A673 (cell line): ENCODE measurements at regions not wholly inside any gene's neighbourhood (a gene's known extent, or its start where the extent isn't known, plus 50 kb on each side); places are given as distances from the start of the nearest gene placed in this dataset.

Source experiments
- BruUV-seq: library from RNA; stranded (reverse); fragments of 400-500 nt; replicated peaks from 2 replicates; lab custom pipeline; 2021; lab: Mats Ljungman, UMichigan
- CTCF ChIA-PET: fragments of 300-600 bp; sonication (Branson Sonifier 250); formaldehyde crosslinking; loops from one replicate; lab custom pipeline; 2022; ENCODE audit warnings: antibody characterized with exemption; lab: Charles Lee
- POLR2A ChIA-PET: fragments of 300-600 bp; sonication (Branson Sonifier 250); formaldehyde crosslinking; loops from one replicate; lab custom pipeline; 2022; ENCODE audit warnings: antibody characterized with exemption; ENCODE audit not compliant: low non-redundant PET; lab: Charles Lee
- DNase-seq: peaks from one replicate; pipeline ENCODE4 v3.0.0-alpha.2; 2015; ENCODE audit warnings: low spot score
- H3K27ac ChIP-seq: fragments of 200-600 bp; sonication (generic); 2 replicates; pipeline ENCODE4 v1.5.1; 2016; ENCODE audit warnings: mixed run types, low read depth, mild to moderate bottlenecking, mixed read lengths, antibody characterized with exemption, low read length; ENCODE audit not compliant: poor library complexity, severe bottlenecking
- H3K27me3 ChIP-seq: fragments of 200-600 bp; sonication (generic); replicated peaks from 2 replicates; pipeline ENCODE4 v1.6.1; 2017; ENCODE audit warnings: mixed run types, low read depth, mild to moderate bottlenecking, mixed read lengths, antibody characterized with exemption, low read length; ENCODE audit not compliant: insufficient read depth, poor library complexity
- H3K36me3 ChIP-seq: fragments of 200-600 bp; sonication (generic); 2 replicates; pipeline ENCODE4 v1.6.1; 2016; ENCODE audit warnings: mixed run types, mild to moderate bottlenecking, mixed read lengths, antibody characterized with exemption, low read length; ENCODE audit not compliant: insufficient read depth, poor library complexity, severe bottlenecking
- H3K4me1 ChIP-seq: fragments of 200-600 bp; sonication (generic); 2 replicates; pipeline ENCODE4 v1.6.1; 2017; ENCODE audit warnings: mixed run types, mild to moderate bottlenecking, mixed read lengths, antibody characterized with exemption, low read length; ENCODE audit not compliant: insufficient read depth, poor library complexity, severe bottlenecking
- H3K4me3 ChIP-seq: fragments of 200-600 bp; sonication (generic); 2 replicates; pipeline ENCODE4 v1.5.1; 2016; ENCODE audit warnings: low read depth, mixed run types, mild to moderate bottlenecking, mixed read lengths, low read length; ENCODE audit not compliant: poor library complexity, severe bottlenecking
- H3K9me3 ChIP-seq: fragments of 200-600 bp; sonication (generic); 2 replicates; pipeline ENCODE4 v1.6.1; 2016; ENCODE audit warnings: mixed run types, low read depth, mild to moderate bottlenecking, mixed read lengths, antibody characterized with exemption, low read length; ENCODE audit not compliant: poor library complexity, severe bottlenecking
- EZH2 ChIP-seq: fragments of 200-600 bp; sonication (generic); IDR thresholded peaks from 2 replicates; pipeline ENCODE4 v1.6.1; 2017; ENCODE audit warnings: borderline replicate concordance, low read depth, mild to moderate bottlenecking, mixed read lengths, antibody characterized with exemption, low read length; ENCODE audit not compliant: poor library complexity, severe bottlenecking
- intact Hi-C: fragments of 100-400 bp; cut with micrococcal nuclease; formaldehyde crosslinking; loops from one replicate; pipeline ENCODE4 v1.10.0; 2022; ENCODE audit not compliant: unreplicated experiment
- TF ChIP-seq, protein P1 (sequence below): fragments of 300-800, 200-600 bp; sonication (generic); conservative IDR thresholded peaks from 2 replicates; pipeline ENCODE4 v1.5.1; 2017; ENCODE audit warnings: low read depth, mild to moderate bottlenecking, antibody characterized with exemption, low read length, moderate library complexity, mixed read lengths

DNA sequence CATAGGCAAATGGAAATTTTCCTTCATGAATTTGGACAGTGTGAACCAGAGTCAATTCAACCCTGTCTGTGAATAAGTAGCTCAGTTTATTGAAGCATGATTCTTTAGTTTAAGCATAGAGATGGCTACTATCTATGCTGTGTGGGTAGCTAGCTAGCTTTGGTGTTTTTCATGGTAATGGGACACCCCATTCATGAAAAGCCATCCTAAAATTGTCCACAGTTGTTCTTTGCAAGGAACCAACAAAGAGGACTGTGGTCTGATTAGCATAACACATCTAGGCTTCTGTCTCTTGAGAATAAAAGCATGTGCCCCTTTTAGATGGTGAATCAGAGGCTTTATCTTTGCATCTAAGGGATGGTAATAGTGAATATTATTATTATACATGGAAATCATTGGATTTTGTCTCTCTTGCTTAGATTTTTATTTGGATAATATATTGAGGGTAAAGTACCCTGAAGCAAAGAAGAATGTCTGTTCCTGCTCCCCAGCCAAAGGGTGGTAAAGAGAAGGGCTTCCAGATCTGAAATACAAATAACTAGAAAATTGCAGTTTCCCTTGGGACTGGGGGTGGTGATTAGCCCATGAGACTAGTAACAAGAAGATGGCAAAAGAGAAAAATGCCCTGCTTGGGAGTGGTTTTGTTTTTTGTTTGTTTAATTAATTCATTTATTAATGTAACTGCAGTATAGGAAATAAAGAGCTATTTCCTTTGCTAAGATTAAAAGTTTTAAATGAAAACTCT lies 624.2 kb upstream of the ZNF608 start:
- no peaks in the 10 kb centered on the region for H3K27me3 ChIP-seq
- no peak for TF ChIP-seq EZH2
- TF ChIP-seq, protein P1, sequence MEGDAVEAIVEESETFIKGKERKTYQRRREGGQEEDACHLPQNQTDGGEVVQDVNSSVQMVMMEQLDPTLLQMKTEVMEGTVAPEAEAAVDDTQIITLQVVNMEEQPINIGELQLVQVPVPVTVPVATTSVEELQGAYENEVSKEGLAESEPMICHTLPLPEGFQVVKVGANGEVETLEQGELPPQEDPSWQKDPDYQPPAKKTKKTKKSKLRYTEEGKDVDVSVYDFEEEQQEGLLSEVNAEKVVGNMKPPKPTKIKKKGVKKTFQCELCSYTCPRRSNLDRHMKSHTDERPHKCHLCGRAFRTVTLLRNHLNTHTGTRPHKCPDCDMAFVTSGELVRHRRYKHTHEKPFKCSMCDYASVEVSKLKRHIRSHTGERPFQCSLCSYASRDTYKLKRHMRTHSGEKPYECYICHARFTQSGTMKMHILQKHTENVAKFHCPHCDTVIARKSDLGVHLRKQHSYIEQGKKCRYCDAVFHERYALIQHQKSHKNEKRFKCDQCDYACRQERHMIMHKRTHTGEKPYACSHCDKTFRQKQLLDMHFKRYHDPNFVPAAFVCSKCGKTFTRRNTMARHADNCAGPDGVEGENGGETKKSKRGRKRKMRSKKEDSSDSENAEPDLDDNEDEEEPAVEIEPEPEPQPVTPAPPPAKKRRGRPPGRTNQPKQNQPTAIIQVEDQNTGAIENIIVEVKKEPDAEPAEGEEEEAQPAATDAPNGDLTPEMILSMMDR, result no peak
- H3K9me3 ChIP-seq, result no peaks in the 10 kb centered on the region
- BruUV-seq, result no TSS peak
- DNase-seq, result peak; percentile 43
- ChIA-PET CTCF (no interaction called here), POLR2A (no interaction called here)
- intact Hi-C loops, result no loop called here
- H3K27ac ChIP-seq, result no peak overlapping the region
- no peak overlapping the region for H3K4me3 ChIP-seq
- H3K4me1 ChIP-seq, result peaks cover 48% of the 10 kb centered on the region
- H3K36me3 ChIP-seq, result no peaks in the 10 kb centered on the region

DNA sequence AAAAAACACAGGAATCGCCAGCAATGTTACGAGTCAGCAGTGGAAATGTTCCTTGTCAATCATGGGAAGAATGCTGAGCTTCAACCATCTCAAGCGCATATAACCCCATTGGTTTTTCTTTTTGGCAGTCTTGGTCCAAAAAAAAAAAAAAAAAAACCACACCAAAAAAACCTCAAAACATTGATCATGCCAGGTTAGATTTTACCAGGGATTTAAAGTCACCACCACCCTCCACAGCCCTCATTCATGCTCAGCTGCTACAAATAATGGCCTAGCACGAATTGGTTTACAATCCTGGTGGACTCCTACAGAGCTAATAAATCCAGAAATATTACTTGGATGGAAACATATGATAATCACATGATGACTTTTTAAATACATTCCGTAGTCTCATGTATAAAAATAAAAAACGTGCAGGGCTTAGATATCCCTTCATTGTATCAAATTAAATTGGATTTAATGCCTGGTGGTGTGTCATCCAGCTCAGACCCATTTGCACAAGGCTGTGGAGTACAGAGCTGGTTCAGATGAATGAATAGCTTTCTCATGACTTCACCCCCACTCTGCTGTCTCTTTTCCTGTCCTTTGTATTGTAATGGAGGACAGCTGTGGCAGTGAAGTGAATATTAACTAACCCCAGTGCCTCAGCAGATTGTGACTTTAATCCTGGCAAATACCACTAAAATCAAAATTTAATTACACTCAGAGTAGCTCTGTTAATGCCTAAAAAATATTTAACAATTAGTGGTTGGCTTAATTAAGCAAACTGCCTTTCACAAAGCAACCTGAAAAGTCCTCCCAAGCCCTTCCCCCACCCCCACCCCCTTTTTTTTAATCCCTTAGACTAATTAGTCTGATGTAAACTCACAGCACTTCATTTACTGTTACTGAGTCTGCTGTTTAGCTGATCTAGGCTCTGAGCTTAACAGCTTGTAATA lies 626.5 kb upstream of the ZNF608 start:
- Histone ChIP-seq H3K27me3 (no peaks in the 10 kb centered on the region), H3K4me3 (no peak overlapping the region), H3K36me3 (no peaks in the 10 kb centered on the region), H3K4me1 (peaks cover 71% of the 10 kb centered on the region), H3K27ac (peak overlapping the region; percentile 60), H3K9me3 (no peaks in the 10 kb centered on the region)
- BruUV-seq, result no TSS peak
- DNase-seq, result peak; percentile 98
- ChIA-PET CTCF (interaction anchor here (0.6 to 1.3 kb wide), 3 partner anchors 36 to 234 kb away, joined by 5 to 17 read pairs (median 11); no protein-coding TSS in a partner anchor), POLR2A (interaction anchor here (0.6 kb wide), 2 partner anchors 9 to 40 kb away, joined by 5 to 10 read pairs; no protein-coding TSS in a partner anchor)
- intact Hi-C loops, result loop anchor here (1.0 to 2.0 kb wide), 2 partner anchors 38 to 111 kb away; no protein-coding TSS in a partner anchor
- TF ChIP-seq EZH2, result no peak
- TF ChIP-seq, protein P1, result no peak

DNA sequence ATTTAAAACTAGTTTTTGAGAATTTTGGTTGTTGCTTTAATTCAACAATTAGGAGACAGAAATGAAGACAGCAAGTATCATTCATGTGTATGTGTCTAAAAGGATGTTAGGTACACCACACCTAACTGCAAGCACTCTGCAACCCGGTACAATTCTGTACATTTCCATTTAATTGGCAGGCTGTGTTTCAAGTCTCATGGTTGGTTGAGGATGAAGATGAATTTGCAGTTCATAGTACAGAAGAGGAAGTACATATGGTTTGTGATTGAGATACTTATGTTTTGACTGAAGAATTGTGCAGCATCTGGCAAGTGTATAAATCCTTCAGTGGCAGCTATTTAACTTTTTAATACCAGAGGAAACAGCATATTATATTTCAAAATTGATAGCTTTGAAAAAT lies 628.7 kb upstream of the ZNF608 start:
- H3K36me3 ChIP-seq, result no peaks in the 10 kb centered on the region
- H3K4me3 ChIP-seq, result no peak overlapping the region
- CTCF ChIA-PET, result no interaction called here
- BruUV-seq, result no TSS peak
- TF ChIP-seq EZH2, result no peak
- TF ChIP-seq, protein P1, result no peak
- POLR2A ChIA-PET, result no interaction called here
- H3K9me3 ChIP-seq, result no peaks in the 10 kb centered on the region
- intact Hi-C loops, result no loop called here
- no peak overlapping the region for H3K27ac ChIP-seq
- no peak for DNase-seq
- H3K4me1 ChIP-seq, result peaks cover 75% of the 10 kb centered on the region
- H3K27me3 ChIP-seq, result no peaks in the 10 kb centered on the region
